ENCODE measurements at regions not wholly inside any gene's neighbourhood (a gene's known extent, or its start where the extent isn't known, plus 50 kb on each side); places are given as distances from the start of the nearest gene placed in this dataset.
A peak's percentile ranks its signal among the peaks of the same experiment; 100 is the strongest.

GRCh38 chr9:75231167-75231566, 142.9 kb downstream of the OSTF1 start:
- Mint-ChIP-seq H3K36me3 (ENCODE audit: low read depth) (no peaks in the 10 kb centered on the region), H3K4me1 (no peaks in the 10 kb centered on the region), H3K27ac (no peak overlapping the region)

GRCh38 chr9:75233011-75233410, 144.7 kb downstream of the OSTF1 start:
- Mint-ChIP-seq H3K4me1 (no peaks in the 10 kb centered on the region), H3K27me3 (ENCODE audit: low read depth) (no peaks in the 10 kb centered on the region), H3K9me3 (peaks cover under 1% of the 10 kb centered on the region), H3K27ac (no peak overlapping the region), H3K36me3 (ENCODE audit: low read depth) (no peaks in the 10 kb centered on the region), H3K4me3 (no peak overlapping the region)
- TF ChIP-seq, protein P1, sequence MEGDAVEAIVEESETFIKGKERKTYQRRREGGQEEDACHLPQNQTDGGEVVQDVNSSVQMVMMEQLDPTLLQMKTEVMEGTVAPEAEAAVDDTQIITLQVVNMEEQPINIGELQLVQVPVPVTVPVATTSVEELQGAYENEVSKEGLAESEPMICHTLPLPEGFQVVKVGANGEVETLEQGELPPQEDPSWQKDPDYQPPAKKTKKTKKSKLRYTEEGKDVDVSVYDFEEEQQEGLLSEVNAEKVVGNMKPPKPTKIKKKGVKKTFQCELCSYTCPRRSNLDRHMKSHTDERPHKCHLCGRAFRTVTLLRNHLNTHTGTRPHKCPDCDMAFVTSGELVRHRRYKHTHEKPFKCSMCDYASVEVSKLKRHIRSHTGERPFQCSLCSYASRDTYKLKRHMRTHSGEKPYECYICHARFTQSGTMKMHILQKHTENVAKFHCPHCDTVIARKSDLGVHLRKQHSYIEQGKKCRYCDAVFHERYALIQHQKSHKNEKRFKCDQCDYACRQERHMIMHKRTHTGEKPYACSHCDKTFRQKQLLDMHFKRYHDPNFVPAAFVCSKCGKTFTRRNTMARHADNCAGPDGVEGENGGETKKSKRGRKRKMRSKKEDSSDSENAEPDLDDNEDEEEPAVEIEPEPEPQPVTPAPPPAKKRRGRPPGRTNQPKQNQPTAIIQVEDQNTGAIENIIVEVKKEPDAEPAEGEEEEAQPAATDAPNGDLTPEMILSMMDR (IDR thresholded peaks at IDR 0.05; ENCODE audit: unreplicated experiment in 3 of 3), result no peak

More at GRCh38 chr9:75231167-75231566, 142.9 kb downstream of the OSTF1 start:
- H3K9me3 Mint-ChIP-seq, result peaks cover 12% of the 10 kb centered on the region
- TF ChIP-seq, protein P1 (IDR thresholded peaks at IDR 0.05; ENCODE audit: unreplicated experiment in 3 of 3), result no peak
- H3K4me3 Mint-ChIP-seq, result no peak overlapping the region
- H3K27me3 Mint-ChIP-seq (ENCODE audit: low read depth), result no peaks in the 10 kb centered on the region

DNA sequence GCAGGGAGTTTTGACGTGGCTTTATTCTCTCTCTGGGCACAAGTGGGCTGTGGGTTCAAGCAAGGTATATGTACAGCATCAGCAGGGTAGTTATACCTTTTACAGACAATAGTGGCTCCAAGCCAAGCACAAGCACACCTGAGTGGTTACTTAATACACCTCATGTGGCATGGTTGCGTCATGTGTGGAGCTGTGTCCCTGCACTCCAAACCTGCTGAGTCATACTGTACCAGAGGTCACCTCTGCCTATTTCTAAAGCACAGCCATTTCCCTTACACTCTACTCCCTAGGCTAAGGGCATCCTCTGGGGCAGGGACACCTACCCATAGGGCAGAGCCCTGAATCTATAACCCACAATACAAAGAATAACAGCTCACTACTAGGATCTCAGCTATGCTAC, 147.3 kb downstream of the OSTF1 start:
- Mint-ChIP-seq H3K4me3 (no peak overlapping the region), H3K36me3 (ENCODE audit: low read depth) (no peaks in the 10 kb centered on the region), H3K4me1 (no peaks in the 10 kb centered on the region), H3K27ac (no peak overlapping the region), H3K27me3 (ENCODE audit: low read depth) (peaks cover 4% of the 10 kb centered on the region), H3K9me3 (no peaks in the 10 kb centered on the region)
- TF ChIP-seq, protein P1 (IDR thresholded peaks at IDR 0.05; ENCODE audit: unreplicated experiment in 3 of 3), result no peak

DNA sequence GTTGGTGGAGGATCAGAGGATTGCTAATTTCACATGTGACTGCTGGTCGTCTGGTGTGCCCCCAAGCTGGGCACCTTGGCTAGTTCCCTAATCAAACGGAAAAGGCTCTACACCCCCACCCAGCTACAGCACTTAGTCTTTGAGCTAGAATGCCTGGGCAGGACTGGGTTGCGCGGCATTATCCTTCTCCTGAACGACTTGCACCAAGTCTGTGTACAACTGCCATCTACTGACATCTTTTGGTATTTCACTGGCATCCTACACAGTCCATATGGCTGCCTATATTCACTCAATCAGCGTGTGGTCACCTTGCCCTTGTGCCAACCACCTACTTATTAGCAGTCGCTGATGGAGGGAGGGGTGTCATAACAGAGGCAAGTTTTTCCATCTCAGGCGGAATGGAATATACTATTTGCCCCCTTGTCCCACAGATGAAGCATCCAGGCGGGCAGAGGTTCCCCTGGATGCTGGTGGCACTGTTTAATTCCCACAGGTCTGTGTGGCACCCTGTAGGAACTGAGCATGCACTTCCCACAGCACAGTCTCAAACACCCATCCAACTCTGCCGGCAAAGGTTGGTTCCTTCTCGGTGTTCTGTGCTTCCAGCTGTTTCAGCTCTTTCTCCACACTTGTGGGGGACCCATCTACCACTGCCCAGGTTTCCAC, 150.1 kb downstream of the OSTF1 start:
- H3K27ac Mint-ChIP-seq, result no peak overlapping the region
- H3K4me3 Mint-ChIP-seq, result no peak overlapping the region
- no peaks in the 10 kb centered on the region for H3K9me3 Mint-ChIP-seq
- TF ChIP-seq, protein P1 (IDR thresholded peaks at IDR 0.05; ENCODE audit: unreplicated experiment in 3 of 3), result peak; percentile 61 to 67 (median 63)
- no peaks in the 10 kb centered on the region for H3K4me1 Mint-ChIP-seq
- no peaks in the 10 kb centered on the region for H3K36me3 Mint-ChIP-seq (ENCODE audit: low read depth)
- peaks cover 4% of the 10 kb centered on the region for H3K27me3 Mint-ChIP-seq (ENCODE audit: low read depth)

- H3K27me3 Mint-ChIP-seq (ENCODE audit: low read depth), result peaks cover 4% of the 10 kb centered on the region
- H3K4me3 Mint-ChIP-seq, result no peak overlapping the region
- H3K27ac Mint-ChIP-seq, result no peak overlapping the region
- no peaks in the 10 kb centered on the region for H3K4me1 Mint-ChIP-seq
- TF ChIP-seq, protein P1 (IDR thresholded peaks at IDR 0.05; ENCODE audit: unreplicated experiment in 3 of 3), result no peak
- H3K36me3 Mint-ChIP-seq (ENCODE audit: low read depth), result no peaks in the 10 kb centered on the region
- no peaks in the 10 kb centered on the region for H3K9me3 Mint-ChIP-seq
These were observed 150.9 kb downstream of the OSTF1 start for GRCh38 chr9:75239176-75239575.

- TF ChIP-seq, protein P1 (IDR thresholded peaks at IDR 0.05; ENCODE audit: unreplicated experiment in 3 of 3), result no peak
- H3K36me3 Mint-ChIP-seq (ENCODE audit: low read depth), result peaks cover 3% of the 10 kb centered on the region
- H3K4me3 Mint-ChIP-seq, result no peak overlapping the region
- peaks cover 4% of the 10 kb centered on the region for H3K27me3 Mint-ChIP-seq (ENCODE audit: low read depth)
- H3K9me3 Mint-ChIP-seq, result peaks cover 16% of the 10 kb centered on the region
- no peaks in the 10 kb centered on the region for H3K4me1 Mint-ChIP-seq
- no peak overlapping the region for H3K27ac Mint-ChIP-seq
These were observed 154.1 kb downstream of the OSTF1 start for GRCh38 chr9:75242426-75242825.

All from nephron (organoid).